ENCODE measurements at regions not wholly inside any gene's neighbourhood (a gene's known extent, or its start where the extent isn't known, plus 50 kb on each side); places are given as distances from the start of the nearest gene placed in this dataset.
"Not testable (repeated sequence)": the region's sequence is repeated elsewhere in the genome, so short reads cannot be mapped to it uniquely, and the experiment has no call there.

DNA sequence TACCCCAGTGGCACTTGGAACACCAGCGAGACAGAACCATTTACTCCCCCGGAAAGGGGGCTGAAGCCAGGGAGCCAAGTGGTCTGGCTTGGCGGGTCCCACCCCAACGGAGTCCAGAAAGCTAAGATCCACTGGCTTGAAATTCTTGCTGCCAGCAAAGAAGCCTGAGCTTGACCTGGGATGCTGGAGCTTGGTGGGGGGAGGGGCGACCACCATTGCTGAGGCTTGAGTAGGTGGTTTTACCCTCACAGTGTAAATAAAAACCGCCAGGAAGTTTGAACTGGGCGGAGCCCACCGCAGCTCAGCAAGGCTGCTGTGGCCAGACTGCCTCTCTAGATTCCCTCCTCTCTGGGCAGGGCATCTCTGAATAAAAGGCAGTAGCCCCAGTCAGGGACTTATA is 62.8 kb downstream of the RPS24 start:
- H3K36me3 Mint-ChIP-seq, H3K27ac Mint-ChIP-seq, H3K4me1 Mint-ChIP-seq, H3K4me3 Mint-ChIP-seq, DNase-seq: not testable (repeated sequence)
- Mint-ChIP-seq H3K9me3 (peaks cover 17% of the 10 kb centered on the region), H3K27me3 (peaks cover 15% of the 10 kb centered on the region)

DNA sequence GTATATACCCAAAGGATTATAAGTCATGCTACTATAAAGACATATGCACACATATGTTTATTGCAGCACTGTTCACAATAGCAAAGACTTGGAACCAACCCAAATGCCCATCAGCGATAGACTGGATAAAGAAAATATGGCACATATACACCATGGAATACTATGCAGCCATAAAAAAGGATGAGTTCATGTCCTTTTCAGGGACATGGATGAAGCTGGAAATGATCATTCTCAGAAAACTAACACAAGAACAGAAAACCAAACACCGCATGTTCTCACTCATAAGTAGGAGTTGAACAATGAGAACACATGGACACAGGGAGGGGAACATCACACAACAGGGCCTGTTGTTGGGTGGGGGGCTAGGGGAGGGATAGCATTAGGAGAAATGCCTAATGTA is 68.9 kb downstream of the RPS24 start:
- H3K9me3 Mint-ChIP-seq: peaks cover 34% of the 10 kb centered on the region
- not testable (repeated sequence) for H3K4me3 Mint-ChIP-seq, H3K4me1 Mint-ChIP-seq, H3K27me3 Mint-ChIP-seq, H3K36me3 Mint-ChIP-seq, H3K27ac Mint-ChIP-seq, DNase-seq

DNA sequence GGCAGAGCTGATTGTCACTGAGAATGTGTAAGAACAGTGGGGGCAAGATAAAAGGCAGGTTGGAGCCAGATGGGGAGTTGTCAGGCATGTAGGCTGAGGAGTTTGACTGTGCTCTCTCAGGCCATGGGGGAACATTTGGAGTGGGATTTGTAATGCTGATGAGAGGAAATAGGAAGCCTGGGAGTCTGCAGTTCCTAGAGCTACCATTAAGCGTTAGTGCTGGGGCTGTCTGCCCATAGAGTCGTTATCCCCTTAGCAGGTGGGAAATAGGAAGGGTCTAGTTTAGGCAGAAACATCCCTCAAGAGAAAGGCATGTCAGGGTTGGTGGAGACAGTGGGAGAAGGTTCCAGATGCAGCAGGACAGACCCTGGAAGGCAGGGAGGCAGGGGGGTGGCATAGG is 75.5 kb downstream of the RPS24 start:
- H3K9me3 Mint-ChIP-seq: peaks cover 4% of the 10 kb centered on the region
- H3K36me3 Mint-ChIP-seq: no peaks in the 10 kb centered on the region
- H3K4me1 Mint-ChIP-seq: no peaks in the 10 kb centered on the region
- no peak overlapping the region for H3K27ac Mint-ChIP-seq
- DNase-seq: no peak
- H3K27me3 Mint-ChIP-seq: no peaks in the 10 kb centered on the region
- no peak overlapping the region for H3K4me3 Mint-ChIP-seq

DNA sequence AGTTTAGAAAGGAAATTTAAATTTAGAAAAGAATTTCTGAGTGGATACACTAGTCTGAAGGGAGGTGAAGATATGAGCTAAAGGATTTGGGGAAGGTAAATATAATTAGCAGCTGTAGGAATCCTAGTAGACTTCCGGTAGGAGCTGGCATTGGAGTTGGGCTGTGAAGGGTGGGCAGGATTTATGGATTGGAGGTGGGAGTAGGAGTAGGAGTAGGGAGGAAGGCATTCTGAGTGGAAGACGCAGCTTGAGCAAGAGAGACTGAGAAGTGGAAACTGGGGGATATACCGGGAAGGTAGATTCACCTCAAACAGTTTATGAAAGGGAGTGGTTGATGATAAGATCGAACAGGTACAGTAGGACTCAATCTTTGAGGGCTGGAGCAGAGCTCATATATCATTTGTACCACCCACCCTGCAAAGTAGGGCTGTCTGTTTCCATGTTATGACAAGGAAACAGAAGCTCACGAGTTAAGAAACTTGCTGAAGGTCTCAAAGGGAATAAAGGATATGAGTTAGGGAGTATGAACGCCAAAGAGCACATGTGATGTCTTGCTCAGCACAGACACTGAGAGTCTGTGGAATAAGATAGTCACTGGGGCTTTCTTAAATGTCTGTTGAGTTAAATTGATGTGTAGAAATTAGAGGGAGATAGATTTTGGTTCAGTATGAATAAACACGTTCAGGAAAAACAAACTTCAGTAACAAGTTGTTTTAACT is 81.6 kb downstream of the RPS24 start:
- H3K4me3 Mint-ChIP-seq: no peak overlapping the region
- no peak overlapping the region for H3K27ac Mint-ChIP-seq
- H3K9me3 Mint-ChIP-seq: peaks cover 1% of the 10 kb centered on the region

DNA sequence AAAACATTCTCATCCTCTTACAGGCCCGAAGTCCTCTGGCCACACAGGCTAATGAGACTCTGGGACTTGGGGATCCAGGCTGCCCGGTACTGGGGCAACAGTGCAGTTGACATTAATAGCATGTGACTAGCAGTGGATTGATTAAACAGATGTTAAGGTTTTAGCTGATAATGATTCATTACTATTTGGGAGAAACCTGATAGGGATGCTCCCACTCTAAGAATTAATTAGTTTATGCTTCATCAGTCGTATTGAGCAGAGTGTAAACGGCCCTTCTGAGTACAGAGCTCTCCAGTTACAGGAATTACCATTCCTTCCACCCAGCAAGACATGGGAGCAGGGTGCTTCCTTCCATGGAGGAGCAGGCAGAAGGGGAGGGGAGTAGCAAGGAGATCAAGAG is 82.7 kb downstream of the RPS24 start:
- no peak overlapping the region for H3K27ac Mint-ChIP-seq
- peaks cover 3% of the 10 kb centered on the region for H3K9me3 Mint-ChIP-seq
- H3K4me3 Mint-ChIP-seq: no peak overlapping the region
- no peak for DNase-seq
- H3K36me3 Mint-ChIP-seq: no peaks in the 10 kb centered on the region
- peaks cover 5% of the 10 kb centered on the region for H3K27me3 Mint-ChIP-seq
- H3K4me1 Mint-ChIP-seq: no peaks in the 10 kb centered on the region

More for the DNA sequence above, 81.6 kb downstream of the RPS24 start:
- no peaks in the 10 kb centered on the region for H3K36me3 Mint-ChIP-seq
- H3K4me1 Mint-ChIP-seq: no peaks in the 10 kb centered on the region
- no peak for DNase-seq
- H3K27me3 Mint-ChIP-seq: peaks cover 4% of the 10 kb centered on the region

DNA sequence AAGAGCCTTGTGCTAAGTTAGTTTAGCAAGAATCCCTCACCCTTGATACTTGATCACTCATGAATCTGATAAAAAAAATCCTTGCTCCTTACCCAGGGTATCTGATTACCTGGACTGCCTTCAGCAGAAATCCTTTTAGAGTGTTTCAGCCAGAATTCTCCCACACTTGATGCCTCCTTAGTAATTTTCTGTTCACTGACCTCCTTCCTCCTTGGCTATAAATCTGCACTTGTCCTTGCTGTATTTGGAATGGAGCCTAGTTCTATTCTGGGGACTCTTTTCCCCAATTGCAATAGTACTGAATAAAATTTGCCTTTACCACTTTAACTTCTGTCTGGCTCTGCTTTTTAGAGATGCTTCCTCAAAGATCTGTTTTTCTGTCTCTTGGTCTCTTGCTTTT is 84.9 kb downstream of the RPS24 start:
- Mint-ChIP-seq H3K4me3 (no peak overlapping the region), H3K36me3 (no peaks in the 10 kb centered on the region), H3K4me1 (no peaks in the 10 kb centered on the region), H3K27ac (no peak overlapping the region), H3K27me3 (peaks cover 5% of the 10 kb centered on the region), H3K9me3 (peaks cover 11% of the 10 kb centered on the region)
- no peak for DNase-seq

DNA sequence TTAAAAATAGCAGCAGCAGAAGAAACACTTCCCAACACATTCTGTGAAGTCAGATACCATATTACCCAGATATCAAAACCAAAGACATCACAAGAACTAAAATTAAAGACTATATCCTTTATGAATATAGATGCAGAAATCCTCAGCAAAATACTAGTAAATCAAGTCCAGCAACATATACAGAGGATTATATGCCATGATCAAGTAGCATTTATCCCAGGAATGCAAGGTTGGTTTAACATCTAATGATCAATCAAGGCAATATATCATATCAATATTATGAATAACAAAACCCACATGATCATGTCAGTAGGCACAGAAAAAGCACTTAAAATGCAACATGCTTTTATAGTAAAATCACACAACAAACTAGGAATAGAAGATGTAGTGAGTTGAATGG is 88.1 kb downstream of the RPS24 start:
- Mint-ChIP-seq H3K4me1 (no peaks in the 10 kb centered on the region), H3K9me3 (peaks cover 11% of the 10 kb centered on the region), H3K27me3 (peaks cover 5% of the 10 kb centered on the region), H3K27ac (no peak overlapping the region), H3K36me3 (no peaks in the 10 kb centered on the region), H3K4me3 (no peak overlapping the region)
- no peak for DNase-seq

DNA sequence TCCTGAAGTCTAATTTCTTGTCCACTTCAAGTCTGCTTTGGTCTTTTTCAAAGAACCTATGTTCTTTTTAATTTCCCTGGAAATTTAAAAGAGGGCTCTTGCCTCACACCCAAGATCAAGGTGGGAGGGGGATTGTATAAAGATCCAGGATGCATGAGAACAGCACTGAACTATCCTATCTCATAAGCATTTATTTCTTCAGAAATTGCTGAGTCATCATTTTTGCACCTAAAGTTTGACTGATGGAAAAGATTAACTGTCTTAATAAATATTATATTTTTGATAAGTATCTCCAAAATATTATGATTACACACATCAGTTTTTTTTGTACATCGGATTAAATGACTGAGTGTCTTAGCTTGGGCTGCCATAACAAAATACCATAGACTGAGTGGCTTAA is 90.5 kb downstream of the RPS24 start:
- Mint-ChIP-seq H3K9me3 (peaks cover 11% of the 10 kb centered on the region), H3K4me3 (no peak overlapping the region), H3K4me1 (no peaks in the 10 kb centered on the region), H3K27ac (no peak overlapping the region), H3K27me3 (peaks cover 5% of the 10 kb centered on the region), H3K36me3 (no peaks in the 10 kb centered on the region)
- DNase-seq: no peak

DNA sequence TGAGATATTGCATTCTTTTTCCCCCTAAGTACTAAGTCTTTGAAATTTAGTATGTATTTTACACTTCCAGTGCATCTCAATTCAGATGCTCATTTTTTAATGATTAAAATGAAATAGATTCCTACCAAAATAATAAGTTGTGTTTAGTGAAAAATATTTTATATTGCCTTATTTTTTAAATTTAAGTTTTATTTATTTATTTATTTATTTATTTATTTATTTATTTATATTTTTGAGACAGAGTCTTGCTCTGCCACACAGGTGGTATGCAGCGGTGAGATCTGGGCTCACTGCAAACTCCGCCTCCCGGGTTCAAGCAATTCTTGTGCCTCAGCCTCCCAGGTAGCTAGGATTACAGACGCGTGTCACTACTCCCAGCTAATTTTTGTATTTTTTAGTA is 95.5 kb downstream of the RPS24 start:
- Mint-ChIP-seq H3K9me3 (no peaks in the 10 kb centered on the region), H3K36me3 (no peaks in the 10 kb centered on the region), H3K27ac (no peak overlapping the region), H3K4me1 (no peaks in the 10 kb centered on the region), H3K4me3 (no peak overlapping the region), H3K27me3 (no peaks in the 10 kb centered on the region)
- DNase-seq: no peak

DNA sequence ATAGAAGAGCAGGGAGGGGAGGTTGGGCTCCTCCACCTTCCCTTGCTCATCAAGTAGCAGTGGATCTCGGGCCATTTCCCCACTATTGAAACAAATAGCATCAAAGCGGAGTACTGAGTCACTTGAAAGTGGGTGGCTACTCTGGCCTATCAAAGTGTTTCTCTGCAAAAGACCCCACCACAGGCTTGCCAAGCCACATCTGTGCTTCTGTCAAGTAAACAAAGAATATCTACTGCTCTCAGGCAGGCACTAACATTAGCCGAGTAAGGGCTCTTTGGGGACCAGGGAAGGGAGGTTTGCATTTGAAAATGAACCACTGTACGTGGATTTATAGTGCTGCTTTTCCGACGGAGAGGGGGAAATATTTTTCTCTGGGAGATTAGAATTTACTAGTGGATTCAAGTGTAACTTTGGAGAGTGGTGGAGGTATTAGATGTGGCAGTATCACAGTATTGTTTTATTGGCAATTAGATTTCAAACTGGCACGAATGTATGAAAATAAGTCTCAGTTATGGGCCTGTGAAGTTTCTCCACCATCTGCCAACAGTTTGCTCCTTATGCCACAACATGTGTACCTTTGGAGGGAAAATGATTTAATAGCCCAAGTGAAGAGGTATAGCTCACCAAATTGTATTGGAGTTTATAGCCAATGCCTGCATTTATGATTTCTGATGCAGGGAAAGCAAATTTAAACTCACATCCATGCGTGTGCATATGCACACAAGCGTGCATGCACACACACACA is 97.5 kb downstream of the RPS24 start:
- no peaks in the 10 kb centered on the region for H3K27me3 Mint-ChIP-seq

DNA sequence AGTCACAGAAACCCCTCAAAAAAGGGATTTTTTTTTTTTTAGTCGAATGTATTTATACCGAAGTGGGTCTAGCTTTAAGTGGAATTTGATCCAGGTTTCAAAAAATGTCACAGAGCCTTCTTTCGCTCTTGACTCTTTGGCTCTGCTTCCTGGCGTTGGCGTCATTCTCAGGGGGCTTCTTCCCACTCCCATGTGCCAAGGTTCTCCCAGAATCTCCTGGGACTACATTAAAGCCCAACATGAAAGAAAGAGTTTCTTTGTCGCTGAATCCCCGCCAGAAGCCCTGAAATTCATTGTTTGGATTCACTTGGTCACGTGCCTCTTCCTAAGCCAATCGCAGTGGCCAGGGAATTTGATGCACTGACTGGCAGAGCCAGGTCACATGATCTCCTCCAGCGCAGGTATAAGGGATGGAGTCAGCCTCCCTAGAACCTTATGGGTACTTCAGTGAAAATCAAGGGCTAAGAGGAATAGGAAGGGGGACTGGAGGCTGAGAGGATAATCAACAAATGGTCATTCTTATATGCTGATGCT is 101.2 kb downstream of the RPS24 start:
- Mint-ChIP-seq H3K9me3 (no peaks in the 10 kb centered on the region), H3K27ac (no peak overlapping the region), H3K27me3 (no peaks in the 10 kb centered on the region), H3K4me3 (no peak overlapping the region), H3K4me1 (no peaks in the 10 kb centered on the region), H3K36me3 (no peaks in the 10 kb centered on the region)
- DNase-seq: no peak

More for the DNA sequence above, 97.5 kb downstream of the RPS24 start:
- Mint-ChIP-seq H3K27ac (no peak overlapping the region), H3K4me3 (no peak overlapping the region), H3K36me3 (no peaks in the 10 kb centered on the region), H3K9me3 (no peaks in the 10 kb centered on the region), H3K4me1 (no peaks in the 10 kb centered on the region)
- DNase-seq: no peak

DNA sequence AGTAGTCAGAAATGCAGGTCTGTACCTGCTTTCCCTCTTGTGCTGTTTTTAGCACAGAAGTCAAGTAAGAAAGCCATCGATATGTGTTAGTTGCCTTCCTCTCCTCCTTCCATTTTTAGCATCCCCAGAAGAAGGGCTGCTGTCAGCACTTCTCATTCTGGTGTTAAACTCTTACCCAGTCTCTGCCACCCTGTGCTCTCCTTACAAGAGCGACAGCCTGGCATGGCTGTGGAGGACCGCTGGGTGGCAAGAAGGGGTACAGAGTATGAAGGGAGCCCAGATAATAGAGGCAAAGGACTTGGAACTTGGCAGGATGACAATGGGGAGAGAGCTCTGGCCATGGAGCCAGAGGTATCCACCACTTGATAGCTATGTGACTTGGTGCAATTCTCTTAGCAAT is 103.5 kb downstream of the RPS24 start:
- Mint-ChIP-seq H3K4me3 (no peak overlapping the region), H3K36me3 (no peaks in the 10 kb centered on the region), H3K27ac (no peak overlapping the region), H3K4me1 (no peaks in the 10 kb centered on the region), H3K9me3 (no peaks in the 10 kb centered on the region), H3K27me3 (peaks cover 6% of the 10 kb centered on the region)
- DNase-seq: no peak

DNA sequence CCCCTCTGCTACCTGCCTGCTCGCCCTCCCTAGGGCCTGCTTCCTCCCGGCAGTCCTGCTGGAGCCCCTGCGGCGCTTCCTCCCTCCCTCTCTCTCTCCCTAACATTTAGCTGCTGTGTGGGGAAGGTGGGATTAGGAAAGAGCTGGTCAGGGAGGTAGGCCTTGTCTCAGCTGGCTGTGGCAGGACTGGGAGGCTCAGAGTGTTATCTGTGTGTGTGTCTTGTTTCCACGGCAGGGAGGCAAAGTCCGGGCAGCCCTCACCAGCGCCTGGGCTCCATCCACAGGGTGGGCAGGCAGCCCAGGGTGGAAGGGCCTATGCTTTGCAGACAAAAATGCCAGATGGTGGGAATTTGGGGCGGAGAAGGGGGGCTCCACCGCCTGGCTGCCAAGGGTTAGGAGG is 105.7 kb downstream of the RPS24 start:
- no peaks in the 10 kb centered on the region for H3K4me1 Mint-ChIP-seq
- H3K4me3 Mint-ChIP-seq: no peak overlapping the region
- H3K9me3 Mint-ChIP-seq: no peaks in the 10 kb centered on the region
- no peak overlapping the region for H3K27ac Mint-ChIP-seq
- DNase-seq: no peak
- H3K27me3 Mint-ChIP-seq: peaks cover 12% of the 10 kb centered on the region
- H3K36me3 Mint-ChIP-seq: no peaks in the 10 kb centered on the region

DNA sequence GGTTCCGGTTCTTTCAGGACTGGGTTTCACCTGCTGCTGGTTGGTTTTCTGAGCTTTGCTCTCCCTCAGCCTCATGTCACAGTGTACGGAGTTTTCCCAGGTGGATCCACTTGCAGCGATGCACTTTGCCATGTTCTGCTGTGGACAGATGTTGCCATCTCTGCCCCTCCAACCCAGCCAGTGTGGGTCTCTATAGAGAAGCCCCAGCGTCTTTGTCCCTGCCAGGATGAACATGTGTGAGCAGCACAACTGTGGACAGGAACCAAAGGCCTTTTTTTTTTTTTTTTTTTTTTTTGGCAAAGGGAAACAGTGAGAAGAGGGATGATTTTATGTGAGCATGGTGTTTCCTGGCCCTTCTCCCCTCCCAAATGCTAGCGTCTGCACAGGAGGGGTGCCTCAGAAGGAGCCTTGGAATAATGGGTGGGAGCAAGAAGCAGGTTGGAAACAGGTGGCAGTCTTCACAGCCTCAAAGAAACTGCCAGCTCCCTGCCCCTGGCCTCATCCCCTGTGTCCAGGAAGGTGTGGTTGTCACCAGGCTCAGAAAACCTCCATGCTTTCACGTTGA is 106.5 kb downstream of the RPS24 start:
- peaks cover 17% of the 10 kb centered on the region for H3K27me3 Mint-ChIP-seq
- H3K27ac Mint-ChIP-seq: no peak overlapping the region
- no peak overlapping the region for H3K4me3 Mint-ChIP-seq
- no peaks in the 10 kb centered on the region for H3K4me1 Mint-ChIP-seq
- DNase-seq: no peak
- H3K36me3 Mint-ChIP-seq: no peaks in the 10 kb centered on the region
- H3K9me3 Mint-ChIP-seq: no peaks in the 10 kb centered on the region

DNA sequence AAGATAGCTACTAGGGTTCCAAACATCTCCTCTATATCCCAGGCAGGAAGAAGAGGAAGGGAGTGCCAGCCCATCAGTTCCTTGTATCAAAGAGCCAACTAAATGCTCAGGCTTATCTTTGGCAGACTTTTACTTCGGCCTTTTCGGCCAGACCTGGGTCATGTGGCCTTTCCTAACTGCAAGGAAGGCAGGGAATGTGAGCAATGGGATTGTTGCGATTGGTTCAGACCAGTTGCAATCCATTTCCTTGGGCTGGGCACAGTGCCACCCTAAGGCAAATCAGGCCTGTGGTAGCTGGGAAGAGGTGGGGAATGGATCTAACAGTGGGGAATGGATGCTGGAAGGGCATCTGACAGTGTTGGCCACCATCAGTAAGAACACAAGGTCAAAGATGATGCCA is 109.9 kb downstream of the RPS24 start:
- Mint-ChIP-seq H3K9me3 (no peaks in the 10 kb centered on the region), H3K36me3 (no peaks in the 10 kb centered on the region), H3K4me3 (no peak overlapping the region), H3K27me3 (peaks cover 17% of the 10 kb centered on the region), H3K27ac (no peak overlapping the region), H3K4me1 (no peaks in the 10 kb centered on the region)
- no peak for DNase-seq

All from activated naive CD8-positive, alpha-beta T cell treated with anti-CD3 and anti-CD28 coated beads for 36 hours (primary cell).